PC-3 (cell line): ENCODE measurements at regions not wholly inside any gene's neighbourhood (a gene's known extent, or its start where the extent isn't known, plus 50 kb on each side); places are given as distances from the start of the nearest gene placed in this dataset.
A peak's percentile ranks its signal among the peaks of the same experiment; 100 is the strongest.

Experiments
- ATAC-seq: fragments of 200-7000 bp; cut with Tn5 transposase; 2 replicates; pipeline ENCODE4 v1.9.1; 2020; ENCODE audit warnings: mild to moderate bottlenecking, moderate library complexity
- BruUV-seq: library from RNA; stranded (reverse); fragments of 400-500 nt; replicated peaks from 2 replicates; lab custom pipeline; 2021; lab: Mats Ljungman, UMichigan
- CTCF ChIA-PET: fragments of 300-600 bp; sonication (Branson Sonifier 250); formaldehyde crosslinking; loops from one replicate; lab custom pipeline; 2022; ENCODE audit warnings: antibody characterized with exemption; lab: Charles Lee
- POLR2A ChIA-PET: fragments of 300-600 bp; sonication (Branson Sonifier 250); formaldehyde crosslinking; loops from one replicate; lab custom pipeline; 2022; ENCODE audit warnings: antibody characterized with exemption; ENCODE audit not compliant: unreplicated experiment; lab: Charles Lee
- DNase-seq: peaks from one replicate; pipeline ENCODE4 v3.0.0-alpha.2; 2015
- H2AFZ ChIP-seq: fragments of 300-600 bp; sonication (generic); 2 replicates; pipeline ENCODE4 v1.6.0; 2016; ENCODE audit warnings: antibody characterized with exemption, low read length
- H3F3A ChIP-seq: fragments of 300-600 bp; sonication (generic); one replicate; pipeline ENCODE4 v1.6.0; 2017; ENCODE audit warnings: antibody characterized with exemption, low read length, control low read depth, mild to moderate bottlenecking; ENCODE audit not compliant: unreplicated experiment
- H3K27ac ChIP-seq: fragments of 300-600 bp; sonication (generic); 2 replicates; pipeline ENCODE4 v1.5.1; 2016; ENCODE audit warnings: mild to moderate bottlenecking, low read length
- H3K27me3 ChIP-seq: fragments of 300-600 bp; sonication (generic); 2 replicates; pipeline ENCODE4 v1.6.1; 2016; ENCODE audit warnings: low read length, mixed read lengths
- H3K36me3 ChIP-seq: fragments of 300-600 bp; sonication (generic); 2 replicates; pipeline ENCODE4 v1.6.1; 2016; ENCODE audit warnings: low read depth, mixed run types, low read length, mixed read lengths
- H3K4me1 ChIP-seq: fragments of 300-600 bp; sonication (generic); 2 replicates; pipeline ENCODE4 v1.5.1; 2016; ENCODE audit warnings: low read length; ENCODE audit not compliant: insufficient read depth
- H3K4me2 ChIP-seq: fragments of 300-600 bp; sonication (generic); 2 replicates; pipeline ENCODE4 v1.6.0; 2016; ENCODE audit warnings: low read length
- H3K4me3 ChIP-seq: fragments of 300-600 bp; sonication (generic); 2 replicates; pipeline ENCODE4 v1.5.1; 2016; ENCODE audit warnings: mild to moderate bottlenecking, low read length, mixed read lengths
- H3K79me2 ChIP-seq: fragments of 300-600 bp; sonication (generic); 2 replicates; pipeline ENCODE4 v1.6.1; 2017; ENCODE audit warnings: low read length, mixed read lengths
- H3K9ac ChIP-seq: fragments of 300-600 bp; sonication (generic); 2 replicates; pipeline ENCODE4 v1.6.0; 2016; ENCODE audit warnings: mild to moderate bottlenecking, low read length
- H3K9me2 ChIP-seq: fragments of 300-600 bp; sonication (generic); replicated peaks from 2 replicates; pipeline ENCODE4 v1.6.1; 2016; ENCODE audit warnings: mixed run types, low read length, mixed read lengths
- H3K9me3 ChIP-seq: fragments of 300-600 bp; sonication (generic); 2 replicates; pipeline ENCODE4 v1.6.1; 2016; ENCODE audit warnings: low read length, mixed read lengths
- H4K20me1 ChIP-seq: fragments of 300-600 bp; sonication (generic); 2 replicates; pipeline ENCODE4 v1.6.1; 2016; ENCODE audit warnings: low read length, mixed read lengths
- CTCF ChIP-seq: fragments of 300-600 bp; sonication (generic); conservative IDR thresholded peaks from 2 replicates; pipeline ENCODE4 v1.5.1; 2017; ENCODE audit warnings: antibody characterized with exemption, low read depth, mild to moderate bottlenecking, low read length
- EZH2 ChIP-seq: fragments of 300-600 bp; sonication (generic); IDR thresholded peaks from one replicate; pipeline ENCODE4 v1.6.1; 2017; ENCODE audit warnings: antibody characterized with exemption, mild to moderate bottlenecking, low read length; ENCODE audit not compliant: unreplicated experiment
- EZH2phosphoT487 ChIP-seq: fragments of 300-600 bp; sonication (generic); IDR thresholded peaks from 2 replicates; pipeline ENCODE4 v1.6.1; 2018; ENCODE audit warnings: mild to moderate bottlenecking, antibody characterized with exemption, low read length, borderline replicate concordance
- intact Hi-C: fragments of 100-400 bp; cut with micrococcal nuclease; formaldehyde crosslinking; loops from 2 replicates; pipeline ENCODE4 v1.9.0; 2023

- intact Hi-C loops = no loop called here
- no peaks in the 10 kb centered on the region for H4K20me1 ChIP-seq
- H3K27ac ChIP-seq = no peak overlapping the region
- peak; percentile 19 for DNase-seq
- H3K4me2 ChIP-seq = no peak overlapping the region
- no TSS peak for BruUV-seq
- H3K27me3 ChIP-seq = no peaks in the 10 kb centered on the region
- CTCF ChIA-PET = interaction anchor here (0.6 kb wide), 1 partner anchor 610 kb away, joined by 3 read pairs; no protein-coding TSS in a partner anchor
- H2AFZ ChIP-seq = no peak overlapping the region
- no peaks in the 10 kb centered on the region for H3K79me2 ChIP-seq
- no peak for ATAC-seq
- no peak overlapping the region for H3K4me3 ChIP-seq
- TF ChIP-seq EZH2 (no peak), CTCF (no peak), EZH2phosphoT487 (no peak)
- POLR2A ChIA-PET = interaction anchor here (0.6 kb wide), 1 partner anchor 109 kb away, joined by 5 read pairs; no protein-coding TSS in a partner anchor
- H3K9ac ChIP-seq = no peak overlapping the region
- no peaks in the 10 kb centered on the region for H3F3A ChIP-seq
- no peaks in the 10 kb centered on the region for H3K36me3 ChIP-seq
- H3K4me1 ChIP-seq = peaks cover 31% of the 10 kb centered on the region
- H3K9me2 ChIP-seq = no peaks in the 10 kb centered on the region
- H3K9me3 ChIP-seq = no peaks in the 10 kb centered on the region
These were observed 388.1 kb downstream of the KCNRG start for GRCh38 chr13:50403311-50403710.

- Histone ChIP-seq H3K9me2 (no peaks in the 10 kb centered on the region), H3K4me1 (peaks cover 39% of the 10 kb centered on the region), H3K27ac (no peak overlapping the region), H2AFZ (no peak overlapping the region), H3K27me3 (no peaks in the 10 kb centered on the region), H3F3A (no peaks in the 10 kb centered on the region), H4K20me1 (no peaks in the 10 kb centered on the region), H3K9me3 (no peaks in the 10 kb centered on the region), H3K4me3 (no peak overlapping the region), H3K9ac (no peak overlapping the region), H3K36me3 (no peaks in the 10 kb centered on the region), H3K4me2 (no peak overlapping the region), H3K79me2 (no peaks in the 10 kb centered on the region)
- ChIA-PET POLR2A (no interaction called here), CTCF (no interaction called here)
- BruUV-seq = no TSS peak
- no peak for ATAC-seq
- TF ChIP-seq CTCF (no peak), EZH2phosphoT487 (no peak), EZH2 (no peak)
- no peak for DNase-seq
- intact Hi-C loops = no loop called here
These were observed 388.9 kb downstream of the KCNRG start for GRCh38 chr13:50404116-50404515.

GRCh38 chr13:50404769-50405168, 389.5 kb downstream of the KCNRG start:
- intact Hi-C loops = loop anchor here (5.0 kb wide), 1 partner anchor 37 kb away; no protein-coding TSS in a partner anchor
- DNase-seq (no peak), ATAC-seq (no peak)
- H3K4me3 ChIP-seq = no peak overlapping the region
- no peak overlapping the region for H3K9ac ChIP-seq
- no peaks in the 10 kb centered on the region for H3K79me2 ChIP-seq
- peaks cover 41% of the 10 kb centered on the region for H3K4me1 ChIP-seq
- TF ChIP-seq EZH2phosphoT487 (no peak), CTCF (no peak), EZH2 (no peak)
- no peaks in the 10 kb centered on the region for H3K36me3 ChIP-seq
- no peaks in the 10 kb centered on the region for H3F3A ChIP-seq
- H3K4me2 ChIP-seq = no peak overlapping the region
- no peak overlapping the region for H3K27ac ChIP-seq
- H3K9me2 ChIP-seq = no peaks in the 10 kb centered on the region
- CTCF ChIA-PET = no interaction called here
- no TSS peak for BruUV-seq
- no peaks in the 10 kb centered on the region for H3K9me3 ChIP-seq
- POLR2A ChIA-PET = no interaction called here
- no peaks in the 10 kb centered on the region for H4K20me1 ChIP-seq
- H2AFZ ChIP-seq = no peak overlapping the region
- no peaks in the 10 kb centered on the region for H3K27me3 ChIP-seq
